ENCODE measurements at regions not wholly inside any gene's neighbourhood (a gene's known extent, or its start where the extent isn't known, plus 50 kb on each side); places are given as distances from the start of the nearest gene placed in this dataset.

GRCh38 chrY:21260325-21260724 is 250.8 kb upstream of the RBMY1B start:
- POLR2A ChIA-PET, result no interaction called here
- H4K20me1 ChIP-seq (ENCODE audit: insufficient read depth, low read length), result no peaks in the 10 kb centered on the region
- no peak overlapping the region for H2AFZ ChIP-seq (ENCODE audit: low read length)
- H3K9me3 ChIP-seq (ENCODE audit: low read length), result no peaks in the 10 kb centered on the region
- CTCF ChIA-PET (ENCODE audit: unreplicated experiment), result no interaction called here
- H3K4me1 ChIP-seq (ENCODE audit: insufficient read depth, low read length, poor library complexity, severe bottlenecking), result no peaks in the 10 kb centered on the region
- H3K27ac ChIP-seq (ENCODE audit: low read depth, low read length, poor library complexity, severe bottlenecking), result no peak overlapping the region
- H3K4me2 ChIP-seq (ENCODE audit: low read length), result no peak overlapping the region
- H3K36me3 ChIP-seq (ENCODE audit: insufficient read depth, low read length), result no peaks in the 10 kb centered on the region
- intact Hi-C loops (cut with micrococcal nuclease; ENCODE audit: unreplicated experiment), result no loop called here
- DNase-seq (ENCODE audit: low spot score), result no peak
- no peak overlapping the region for H3K4me3 ChIP-seq (ENCODE audit: low read depth, low read length, poor library complexity, severe bottlenecking)
- H3K79me2 ChIP-seq (ENCODE audit: insufficient read depth, low read depth, low read length), result no peaks in the 10 kb centered on the region
- no TSS peak for BruUV-seq (replicated peaks)
- H3K9me2 ChIP-seq (ENCODE audit: insufficient read depth, low read length), result no peaks in the 10 kb centered on the region
- TF ChIP-seq EZH2phosphoT487 (IDR thresholded peaks at IDR 0.05; ENCODE audit: borderline replicate concordance, low read depth, low read length) (no peak), CTCF (conservative IDR thresholded peaks at IDR 0.05; ENCODE audit: low read length) (0 out of 2 replicates have a peak, but pooled peaks have one; percentile 30)

- Histone ChIP-seq H3K79me2 (ENCODE audit: insufficient read depth, low read depth, low read length) (no peaks in the 10 kb centered on the region), H3K27ac (ENCODE audit: low read depth, low read length, poor library complexity, severe bottlenecking) (no peak overlapping the region), H3K36me3 (ENCODE audit: insufficient read depth, low read length) (no peaks in the 10 kb centered on the region), H3K4me3 (ENCODE audit: low read depth, low read length, poor library complexity, severe bottlenecking) (no peak overlapping the region), H2AFZ (ENCODE audit: low read length) (no peak overlapping the region), H4K20me1 (ENCODE audit: insufficient read depth, low read length) (no peaks in the 10 kb centered on the region), H3K4me1 (ENCODE audit: insufficient read depth, low read length, poor library complexity, severe bottlenecking) (no peaks in the 10 kb centered on the region), H3K9me3 (ENCODE audit: low read length) (no peaks in the 10 kb centered on the region), H3K9me2 (ENCODE audit: insufficient read depth, low read length) (no peaks in the 10 kb centered on the region), H3K4me2 (ENCODE audit: low read length) (no peak overlapping the region)
- ChIA-PET POLR2A (no interaction called here), CTCF (ENCODE audit: unreplicated experiment) (no interaction called here)
- intact Hi-C loops (cut with micrococcal nuclease; ENCODE audit: unreplicated experiment), result no loop called here
- TF ChIP-seq CTCF (conservative IDR thresholded peaks at IDR 0.05; ENCODE audit: low read length) (no peak), EZH2phosphoT487 (IDR thresholded peaks at IDR 0.05; ENCODE audit: borderline replicate concordance, low read depth, low read length) (no peak)
- no peak for DNase-seq (ENCODE audit: low spot score)
- BruUV-seq (replicated peaks), result no TSS peak
These were observed 250.0 kb upstream of the RBMY1B start for GRCh38 chrY:21261158-21261557.

- H3K79me2 ChIP-seq (ENCODE audit: insufficient read depth, low read depth, low read length), result no peaks in the 10 kb centered on the region
- no peak overlapping the region for H3K27ac ChIP-seq (ENCODE audit: low read depth, low read length, poor library complexity, severe bottlenecking)
- no peak overlapping the region for H3K4me3 ChIP-seq (ENCODE audit: low read depth, low read length, poor library complexity, severe bottlenecking)
- no TSS peak for BruUV-seq (replicated peaks)
- TF ChIP-seq EZH2phosphoT487 (IDR thresholded peaks at IDR 0.05; ENCODE audit: borderline replicate concordance, low read depth, low read length) (no peak), CTCF (conservative IDR thresholded peaks at IDR 0.05; ENCODE audit: low read length) (no peak)
- H3K4me1 ChIP-seq (ENCODE audit: insufficient read depth, low read length, poor library complexity, severe bottlenecking), result no peaks in the 10 kb centered on the region
- ChIA-PET POLR2A (no interaction called here), CTCF (ENCODE audit: unreplicated experiment) (no interaction called here)
- no peaks in the 10 kb centered on the region for H3K36me3 ChIP-seq (ENCODE audit: insufficient read depth, low read length)
- H2AFZ ChIP-seq (ENCODE audit: low read length), result no peak overlapping the region
- DNase-seq (ENCODE audit: low spot score), result no peak
- no peaks in the 10 kb centered on the region for H3K9me2 ChIP-seq (ENCODE audit: insufficient read depth, low read length)
- no peak overlapping the region for H3K4me2 ChIP-seq (ENCODE audit: low read length)
- intact Hi-C loops (cut with micrococcal nuclease; ENCODE audit: unreplicated experiment), result no loop called here
- no peaks in the 10 kb centered on the region for H4K20me1 ChIP-seq (ENCODE audit: insufficient read depth, low read length)
- H3K9me3 ChIP-seq (ENCODE audit: low read length), result no peaks in the 10 kb centered on the region
These were observed 244.4 kb upstream of the RBMY1B start for GRCh38 chrY:21266751-21267150.
